PC-3 (cell line): ENCODE measurements at regions not wholly inside any gene's neighbourhood (a gene's known extent, or its start where the extent isn't known, plus 50 kb on each side); places are given as distances from the start of the nearest gene placed in this dataset.
"Not testable (repeated sequence)": the region's sequence is repeated elsewhere in the genome, so short reads cannot be mapped to it uniquely, and the experiment has no call there.

Experiments used
- ATAC-seq: fragments of 200-7000 bp; cut with Tn5 transposase; 2 replicates; pipeline ENCODE4 v1.9.1; 2020; ENCODE audit warnings: mild to moderate bottlenecking, moderate library complexity
- BruUV-seq: library from RNA; stranded (reverse); fragments of 400-500 nt; replicated peaks from 2 replicates; lab custom pipeline; 2021; lab: Mats Ljungman, UMichigan
- CTCF ChIA-PET: fragments of 300-600 bp; sonication (Branson Sonifier 250); formaldehyde crosslinking; loops from one replicate; lab custom pipeline; 2022; ENCODE audit warnings: antibody characterized with exemption; lab: Charles Lee
- POLR2A ChIA-PET: fragments of 300-600 bp; sonication (Branson Sonifier 250); formaldehyde crosslinking; loops from one replicate; lab custom pipeline; 2022; ENCODE audit warnings: antibody characterized with exemption; ENCODE audit not compliant: unreplicated experiment; lab: Charles Lee
- DNase-seq: peaks from one replicate; pipeline ENCODE4 v3.0.0-alpha.2; 2015
- H2AFZ ChIP-seq: fragments of 300-600 bp; sonication (generic); 2 replicates; pipeline ENCODE4 v1.6.0; 2016; ENCODE audit warnings: antibody characterized with exemption, low read length
- H3F3A ChIP-seq: fragments of 300-600 bp; sonication (generic); one replicate; pipeline ENCODE4 v1.6.0; 2017; ENCODE audit warnings: antibody characterized with exemption, low read length, control low read depth, mild to moderate bottlenecking; ENCODE audit not compliant: unreplicated experiment
- H3K27ac ChIP-seq: fragments of 300-600 bp; sonication (generic); 2 replicates; pipeline ENCODE4 v1.5.1; 2016; ENCODE audit warnings: mild to moderate bottlenecking, low read length
- H3K27me3 ChIP-seq: fragments of 300-600 bp; sonication (generic); 2 replicates; pipeline ENCODE4 v1.6.1; 2016; ENCODE audit warnings: low read length, mixed read lengths
- H3K36me3 ChIP-seq: fragments of 300-600 bp; sonication (generic); 2 replicates; pipeline ENCODE4 v1.6.1; 2016; ENCODE audit warnings: low read depth, mixed run types, low read length, mixed read lengths
- H3K4me1 ChIP-seq: fragments of 300-600 bp; sonication (generic); 2 replicates; pipeline ENCODE4 v1.5.1; 2016; ENCODE audit warnings: low read length; ENCODE audit not compliant: insufficient read depth
- H3K4me2 ChIP-seq: fragments of 300-600 bp; sonication (generic); 2 replicates; pipeline ENCODE4 v1.6.0; 2016; ENCODE audit warnings: low read length
- H3K4me3 ChIP-seq: fragments of 300-600 bp; sonication (generic); 2 replicates; pipeline ENCODE4 v1.5.1; 2016; ENCODE audit warnings: mild to moderate bottlenecking, low read length, mixed read lengths
- H3K79me2 ChIP-seq: fragments of 300-600 bp; sonication (generic); 2 replicates; pipeline ENCODE4 v1.6.1; 2017; ENCODE audit warnings: low read length, mixed read lengths
- H3K9ac ChIP-seq: fragments of 300-600 bp; sonication (generic); 2 replicates; pipeline ENCODE4 v1.6.0; 2016; ENCODE audit warnings: mild to moderate bottlenecking, low read length
- H3K9me2 ChIP-seq: fragments of 300-600 bp; sonication (generic); replicated peaks from 2 replicates; pipeline ENCODE4 v1.6.1; 2016; ENCODE audit warnings: mixed run types, low read length, mixed read lengths
- H3K9me3 ChIP-seq: fragments of 300-600 bp; sonication (generic); 2 replicates; pipeline ENCODE4 v1.6.1; 2016; ENCODE audit warnings: low read length, mixed read lengths
- H4K20me1 ChIP-seq: fragments of 300-600 bp; sonication (generic); 2 replicates; pipeline ENCODE4 v1.6.1; 2016; ENCODE audit warnings: low read length, mixed read lengths
- CTCF ChIP-seq: fragments of 300-600 bp; sonication (generic); conservative IDR thresholded peaks from 2 replicates; pipeline ENCODE4 v1.5.1; 2017; ENCODE audit warnings: antibody characterized with exemption, low read depth, mild to moderate bottlenecking, low read length
- EZH2 ChIP-seq: fragments of 300-600 bp; sonication (generic); IDR thresholded peaks from one replicate; pipeline ENCODE4 v1.6.1; 2017; ENCODE audit warnings: antibody characterized with exemption, mild to moderate bottlenecking, low read length; ENCODE audit not compliant: unreplicated experiment
- EZH2phosphoT487 ChIP-seq: fragments of 300-600 bp; sonication (generic); IDR thresholded peaks from 2 replicates; pipeline ENCODE4 v1.6.1; 2018; ENCODE audit warnings: mild to moderate bottlenecking, antibody characterized with exemption, low read length, borderline replicate concordance
- intact Hi-C: fragments of 100-400 bp; cut with micrococcal nuclease; formaldehyde crosslinking; loops from 2 replicates; pipeline ENCODE4 v1.9.0; 2023

DNA sequence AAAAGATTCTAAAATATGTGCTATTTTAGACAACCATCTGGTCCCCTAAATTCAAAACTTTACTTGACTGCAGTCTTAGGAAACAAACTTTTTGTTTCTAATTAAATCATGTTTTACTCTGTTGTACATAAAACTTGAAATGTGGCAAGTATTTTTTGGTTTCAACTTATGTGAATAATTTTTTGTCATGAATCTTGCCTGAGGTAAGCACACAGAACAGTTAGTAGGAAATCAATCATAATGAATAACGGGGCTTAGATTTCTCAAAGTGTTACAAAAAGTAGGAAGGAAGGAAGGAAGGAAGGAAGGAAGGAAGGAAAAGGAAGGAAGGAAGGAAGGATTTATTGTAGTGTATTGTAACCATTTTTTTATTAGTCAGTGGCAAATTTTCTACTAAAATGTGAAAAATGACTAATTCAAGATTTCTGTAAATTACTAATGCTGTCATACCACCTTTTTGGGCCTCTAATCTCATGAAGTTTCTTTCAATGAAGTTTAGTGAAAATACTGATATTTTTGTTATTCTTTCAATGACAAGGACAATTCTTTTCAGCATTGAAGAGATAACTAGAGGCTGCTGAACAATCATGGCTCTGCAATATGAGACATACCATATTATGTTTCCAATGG, 1689.2 kb downstream of the OTOL1 start:
- H3K9ac ChIP-seq = no peak overlapping the region
- H3K9me2 ChIP-seq = no peaks in the 10 kb centered on the region
- ATAC-seq (no peak), DNase-seq (no peak)
- H3K4me1 ChIP-seq = no peaks in the 10 kb centered on the region
- no peaks in the 10 kb centered on the region for H3K9me3 ChIP-seq
- no peak overlapping the region for H3K4me3 ChIP-seq
- no peaks in the 10 kb centered on the region for H3K36me3 ChIP-seq
- no peaks in the 10 kb centered on the region for H3F3A ChIP-seq
- ChIA-PET POLR2A (no interaction called here), CTCF (no interaction called here)
- no peak overlapping the region for H3K4me2 ChIP-seq
- H4K20me1 ChIP-seq = no peaks in the 10 kb centered on the region
- H2AFZ ChIP-seq = no peak overlapping the region
- H3K27me3 ChIP-seq = no peaks in the 10 kb centered on the region
- no TSS peak for BruUV-seq
- intact Hi-C loops = no loop called here
- TF ChIP-seq EZH2phosphoT487 (no peak), EZH2 (no peak), CTCF (no peak)
- H3K27ac ChIP-seq = no peak overlapping the region
- no peaks in the 10 kb centered on the region for H3K79me2 ChIP-seq

DNA sequence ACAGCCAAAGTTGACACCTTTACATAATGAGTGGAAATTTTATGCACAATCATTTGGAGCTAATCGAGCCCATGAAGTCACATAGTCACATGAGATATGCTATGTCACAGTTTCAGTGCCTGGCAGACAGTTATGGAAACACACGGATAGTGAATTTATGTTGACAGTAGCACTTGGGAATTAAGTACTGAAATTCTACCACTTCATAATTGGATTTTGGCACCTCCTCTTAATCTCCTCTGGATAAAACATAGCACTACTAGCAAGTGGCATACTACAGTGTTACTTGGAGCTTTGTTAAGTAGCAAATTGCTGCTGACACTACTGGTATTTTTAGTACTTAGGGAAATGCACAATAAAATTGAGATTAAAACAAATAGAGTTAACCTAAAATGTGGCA, 1679.4 kb downstream of the OTOL1 start:
- H3K9ac ChIP-seq = no peak overlapping the region
- ATAC-seq = no peak

GRCh38 chr3:163172513-163172912, 1675.9 kb downstream of the OTOL1 start:
- H3F3A ChIP-seq, CTCF ChIA-PET, H3K27ac ChIP-seq, H3K27me3 ChIP-seq, H3K4me1 ChIP-seq, H3K79me2 ChIP-seq, POLR2A ChIA-PET, ATAC-seq, H3K9me2 ChIP-seq, DNase-seq, BruUV-seq, H3K4me3 ChIP-seq, H3K36me3 ChIP-seq, H2AFZ ChIP-seq, H4K20me1 ChIP-seq, H3K9ac ChIP-seq, H3K9me3 ChIP-seq, H3K4me2 ChIP-seq, intact Hi-C loops: not testable (repeated sequence)

More for the DNA sequence above, 1679.4 kb downstream of the OTOL1 start:
- H3K27me3 ChIP-seq = no peaks in the 10 kb centered on the region
- H3K9me3 ChIP-seq = no peaks in the 10 kb centered on the region
- ChIA-PET CTCF (no interaction called here), POLR2A (no interaction called here)
- no peaks in the 10 kb centered on the region for H3F3A ChIP-seq
- no peak overlapping the region for H3K4me3 ChIP-seq
- H3K4me1 ChIP-seq = no peaks in the 10 kb centered on the region
- no peaks in the 10 kb centered on the region for H3K9me2 ChIP-seq
- intact Hi-C loops = no loop called here
- no peak overlapping the region for H3K4me2 ChIP-seq
- no TSS peak for BruUV-seq
- DNase-seq = no peak
- H3K27ac ChIP-seq = no peak overlapping the region
- no peaks in the 10 kb centered on the region for H4K20me1 ChIP-seq
- H2AFZ ChIP-seq = no peak overlapping the region
- no peaks in the 10 kb centered on the region for H3K79me2 ChIP-seq
- no peak for TF ChIP-seq EZH2
- no peak for TF ChIP-seq EZH2phosphoT487
- no peak for TF ChIP-seq CTCF
- H3K36me3 ChIP-seq = no peaks in the 10 kb centered on the region
